OCI-LY3 (cell line): ENCODE measurements at regions not wholly inside any gene's neighbourhood (a gene's known extent, or its start where the extent isn't known, plus 50 kb on each side); places are given as distances from the start of the nearest gene placed in this dataset.

Experiments
- CTCF ChIP-seq: fragments of 200-600, 300-600 bp; sonication (generic); IDR thresholded peaks from 2 replicates; pipeline ENCODE4 v1.5.1; 2014; ENCODE audit warnings: antibody characterized with exemption, low read length, low read depth
- EZH2phosphoT487 ChIP-seq: fragments of 200-600 bp; shearing (Covaris generic); IDR thresholded peaks from 2 replicates; pipeline ENCODE4 v1.6.1; 2018; ENCODE audit warnings: antibody characterized with exemption, mixed run types, low read depth

GRCh38 chr16:72665701-72666100 is 382.2 kb downstream of the ZFHX3 start:
- TF ChIP-seq CTCF = no peak
- no peak for TF ChIP-seq EZH2phosphoT487
